ENCODE measurements at regions not wholly inside any gene's neighbourhood (a gene's known extent, or its start where the extent isn't known, plus 50 kb on each side); places are given as distances from the start of the nearest gene placed in this dataset.
"Not testable (repeated sequence)": the region's sequence is repeated elsewhere in the genome, so short reads cannot be mapped to it uniquely, and the experiment has no call there.

DNA sequence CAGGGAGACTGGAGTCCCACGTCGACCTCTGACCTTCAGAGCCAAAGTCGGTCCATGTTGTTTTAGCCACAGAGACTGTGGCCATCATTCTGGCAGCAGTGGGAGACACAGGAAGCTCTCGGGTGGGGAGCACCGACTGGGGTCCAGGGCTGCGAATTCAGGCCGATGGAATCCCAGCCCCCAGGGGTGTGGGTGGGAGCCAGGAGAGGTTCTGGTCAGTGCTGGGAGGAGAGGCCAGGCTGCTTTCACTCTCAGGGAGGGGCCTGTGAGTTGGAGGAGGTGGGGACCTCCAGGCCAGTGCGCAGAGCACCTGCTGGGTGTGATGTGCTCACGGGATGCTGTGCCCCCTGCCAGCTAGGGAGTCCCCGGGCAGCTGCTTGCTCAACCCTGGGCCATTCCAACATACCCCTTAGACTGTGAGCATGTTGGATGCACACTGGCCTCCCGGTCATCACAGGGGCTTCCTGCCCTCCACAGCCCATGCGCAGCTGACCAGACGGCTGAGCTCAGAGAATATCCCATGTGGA is 196.5 kb downstream of the LAT start:
- H3K4me3 ChIP-seq (ENCODE audit: low read length in 3 of 3); H3K9ac ChIP-seq (ENCODE audit: low read depth in 1 of 3, low read length in 3 of 3); H3K27ac ChIP-seq (ENCODE audit: low read depth, low read length); H3K9me3 ChIP-seq (ENCODE audit: control insufficient read depth in 3 of 3, low read length in 3 of 3); H3K27me3 ChIP-seq (ENCODE audit: control insufficient read depth in 3 of 3, insufficient read depth in 3 of 3, low read length in 3 of 3); H3K36me3 ChIP-seq (ENCODE audit: control insufficient read depth in 3 of 3, insufficient read depth in 3 of 3, low read length in 3 of 3): not testable (repeated sequence)
- H3K4me1 ChIP-seq (ENCODE audit: control insufficient read depth in 3 of 3, insufficient read depth in 3 of 3, low read length in 3 of 3): peaks cover 12 to 20% (median 19%) of the 10 kb centered on the region in 3 donors

DNA sequence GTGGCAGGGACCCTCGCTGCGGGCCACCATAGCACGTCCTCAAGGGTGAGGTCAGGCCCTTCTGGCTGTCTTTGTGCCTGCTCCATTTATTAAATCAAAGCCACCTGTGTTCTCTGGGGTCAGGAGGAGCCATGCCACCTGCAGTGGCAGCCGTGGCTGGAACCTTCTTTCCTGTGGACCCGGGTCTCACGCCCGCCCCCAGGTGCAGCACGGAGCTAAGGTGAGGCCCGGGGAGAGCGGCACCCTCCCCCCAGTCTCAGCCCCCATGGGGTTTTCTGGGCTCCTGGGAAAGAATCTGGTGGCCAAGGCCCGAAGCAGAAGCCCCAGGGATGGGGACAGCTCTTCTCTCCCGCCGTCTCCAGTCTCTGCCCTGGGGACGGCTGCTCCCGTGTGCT is 195.4 kb downstream of the LAT start:
- H3K4me1 ChIP-seq (ENCODE audit: control insufficient read depth in 3 of 3, insufficient read depth in 3 of 3, low read length in 3 of 3): peaks cover 12 to 20% (median 19%) of the 10 kb centered on the region in 3 donors
- H3K9me3 ChIP-seq (ENCODE audit: control insufficient read depth in 3 of 3, low read length in 3 of 3); H3K36me3 ChIP-seq (ENCODE audit: control insufficient read depth in 3 of 3, insufficient read depth in 3 of 3, low read length in 3 of 3); H3K27ac ChIP-seq (ENCODE audit: low read depth, low read length); H3K9ac ChIP-seq (ENCODE audit: low read depth in 1 of 3, low read length in 3 of 3); H3K4me3 ChIP-seq (ENCODE audit: low read length in 3 of 3); H3K27me3 ChIP-seq (ENCODE audit: control insufficient read depth in 3 of 3, insufficient read depth in 3 of 3, low read length in 3 of 3): not testable (repeated sequence)

DNA sequence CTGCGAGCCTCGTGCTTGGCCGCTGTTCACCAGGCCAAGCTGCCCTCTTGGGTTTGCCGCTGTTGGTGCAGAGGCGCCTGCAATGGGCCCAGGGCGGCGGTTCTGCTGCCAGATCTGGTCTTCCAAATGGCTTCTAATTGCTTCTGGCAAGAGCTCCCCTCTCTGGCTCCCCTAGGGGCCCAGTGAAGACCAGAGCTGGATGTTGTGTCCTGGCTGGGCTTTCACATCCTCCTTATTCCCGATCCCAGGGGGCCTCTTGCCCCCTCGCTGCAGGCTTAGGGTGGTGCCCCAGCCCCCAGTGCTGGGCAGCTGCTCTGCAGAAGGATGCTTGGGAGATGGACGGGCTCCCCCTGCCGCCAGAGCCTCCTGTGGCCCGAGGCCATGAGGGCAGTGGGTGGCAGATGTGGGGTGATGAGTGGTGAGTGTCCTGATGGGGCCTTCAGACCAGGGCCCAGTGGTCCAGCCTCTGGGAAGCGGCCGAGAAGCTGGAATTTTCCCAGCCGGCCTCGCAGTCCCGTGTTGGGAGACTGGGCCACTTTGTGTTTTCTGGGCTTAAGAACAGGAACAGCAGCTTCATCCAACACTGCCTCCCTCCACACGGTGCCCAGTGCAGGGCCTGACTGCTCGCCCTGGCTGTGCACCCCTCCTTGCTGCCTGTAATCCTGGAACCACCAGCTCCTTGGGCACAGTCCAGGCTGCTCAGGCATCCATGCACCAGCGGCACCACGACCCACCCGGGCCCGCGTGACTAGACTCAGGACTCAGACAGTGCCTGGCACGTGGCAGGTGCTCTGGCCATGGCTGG is 194.8 kb downstream of the LAT start:
- not testable (repeated sequence) for H3K4me3 ChIP-seq (ENCODE audit: low read length in 3 of 3); H3K36me3 ChIP-seq (ENCODE audit: control insufficient read depth in 3 of 3, insufficient read depth in 3 of 3, low read length in 3 of 3); H3K9ac ChIP-seq (ENCODE audit: low read depth in 1 of 3, low read length in 3 of 3); H3K9me3 ChIP-seq (ENCODE audit: control insufficient read depth in 3 of 3, low read length in 3 of 3); H3K27me3 ChIP-seq (ENCODE audit: control insufficient read depth in 3 of 3, insufficient read depth in 3 of 3, low read length in 3 of 3)
- H3K4me1 ChIP-seq (ENCODE audit: control insufficient read depth in 3 of 3, insufficient read depth in 3 of 3, low read length in 3 of 3): peaks cover 12 to 16% (median 14%) of the 10 kb centered on the region in 3 donors
- H3K27ac ChIP-seq (ENCODE audit: low read depth, low read length): peak overlapping the region; percentile 30

DNA sequence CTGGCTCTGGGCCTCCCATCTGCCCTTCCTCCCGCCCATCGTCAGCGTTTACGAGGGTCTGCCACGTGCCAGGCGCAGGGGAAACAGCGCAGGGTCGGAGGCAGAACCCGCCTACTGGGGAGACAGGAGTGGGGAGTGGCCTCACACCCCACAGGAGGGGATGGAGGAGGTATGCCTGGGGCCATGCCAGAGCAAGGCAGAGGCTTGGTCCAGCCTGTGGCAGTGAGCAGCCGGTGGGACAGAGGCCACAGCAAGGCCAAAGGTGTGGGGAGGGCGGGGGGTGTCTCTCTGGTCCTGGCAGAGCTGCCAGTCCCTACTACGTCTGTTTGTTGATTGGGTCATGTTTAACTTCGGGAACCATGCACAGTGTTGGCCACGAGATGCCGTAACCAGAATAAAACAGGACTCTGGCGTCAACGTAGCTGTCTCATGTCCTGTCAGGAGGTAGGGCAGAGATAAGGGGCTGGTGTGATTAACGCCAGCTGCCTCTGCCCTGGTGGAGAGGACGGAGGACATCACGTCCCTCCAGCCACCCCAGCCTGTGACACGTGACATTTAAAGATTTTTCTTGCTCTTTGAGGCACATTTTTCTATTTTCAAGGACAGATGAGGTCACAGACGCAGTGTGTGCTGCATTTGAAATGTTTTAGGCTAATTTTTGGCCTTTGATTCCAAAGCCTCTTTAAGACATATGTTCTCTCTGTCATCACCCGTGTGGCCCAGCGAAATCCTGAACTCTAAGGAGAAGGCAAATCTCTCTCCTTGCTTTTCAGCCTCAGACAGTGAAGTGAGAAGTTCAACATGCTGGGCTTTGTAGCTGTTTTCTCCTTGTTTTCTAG is 193.3 kb downstream of the LAT start:
- not testable (repeated sequence) for H3K9me3 ChIP-seq (ENCODE audit: control insufficient read depth in 3 of 3, low read length in 3 of 3); H3K4me3 ChIP-seq (ENCODE audit: low read length in 3 of 3); H3K36me3 ChIP-seq (ENCODE audit: control insufficient read depth in 3 of 3, insufficient read depth in 3 of 3, low read length in 3 of 3); H3K9ac ChIP-seq (ENCODE audit: low read depth in 1 of 3, low read length in 3 of 3); H3K27me3 ChIP-seq (ENCODE audit: control insufficient read depth in 3 of 3, insufficient read depth in 3 of 3, low read length in 3 of 3)
- H3K4me1 ChIP-seq (ENCODE audit: control insufficient read depth in 3 of 3, insufficient read depth in 3 of 3, low read length in 3 of 3): peaks cover 12 to 15% (median 14%) of the 10 kb centered on the region in 3 donors
- H3K27ac ChIP-seq (ENCODE audit: low read depth, low read length): peak overlapping the region; percentile 40

DNA sequence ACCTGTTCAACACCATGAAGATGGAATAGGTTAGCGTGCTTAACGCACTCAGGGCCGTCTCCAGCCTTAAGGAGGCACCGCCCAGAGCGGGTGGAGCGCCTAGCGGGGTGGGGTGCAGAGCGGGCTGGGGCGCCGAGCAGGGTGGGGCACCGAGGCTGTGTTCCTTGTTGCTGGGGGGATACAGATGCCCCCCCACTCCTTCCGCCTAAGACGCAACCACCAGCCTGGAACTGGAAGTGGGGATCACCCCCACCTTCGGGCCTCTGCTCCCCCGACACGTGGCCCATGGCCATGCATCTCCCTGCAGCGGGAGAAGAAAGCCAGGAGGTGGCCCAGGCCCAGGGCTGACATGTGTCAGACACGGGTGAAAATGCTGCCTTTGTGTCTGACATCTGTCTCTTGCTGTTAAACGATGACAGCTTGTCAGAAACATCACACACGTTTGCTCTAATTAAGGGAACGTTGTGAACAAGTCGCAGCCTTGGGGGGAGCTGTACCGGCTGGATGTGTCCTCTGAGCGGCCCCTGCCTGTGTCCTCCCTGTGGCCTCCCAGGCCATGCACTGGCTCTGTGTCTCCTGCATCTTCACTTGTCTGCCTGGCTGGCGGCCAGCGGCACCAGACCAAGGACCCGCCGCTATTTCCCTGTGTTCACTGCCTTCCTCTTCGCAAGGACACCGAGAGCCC is 192.5 kb downstream of the LAT start:
- Histone ChIP-seq H3K27ac (ENCODE audit: low read depth, low read length) (peak overlapping the region; percentile 40), H3K4me1 (ENCODE audit: control insufficient read depth in 3 of 3, insufficient read depth in 3 of 3, low read length in 3 of 3) (peaks cover 11 to 14% (median 12%) of the 10 kb centered on the region in 3 donors)
- H3K4me3 ChIP-seq (ENCODE audit: low read length in 3 of 3); H3K36me3 ChIP-seq (ENCODE audit: control insufficient read depth in 3 of 3, insufficient read depth in 3 of 3, low read length in 3 of 3); H3K9me3 ChIP-seq (ENCODE audit: control insufficient read depth in 3 of 3, low read length in 3 of 3); H3K27me3 ChIP-seq (ENCODE audit: control insufficient read depth in 3 of 3, insufficient read depth in 3 of 3, low read length in 3 of 3); H3K9ac ChIP-seq (ENCODE audit: low read depth in 1 of 3, low read length in 3 of 3): not testable (repeated sequence)

DNA sequence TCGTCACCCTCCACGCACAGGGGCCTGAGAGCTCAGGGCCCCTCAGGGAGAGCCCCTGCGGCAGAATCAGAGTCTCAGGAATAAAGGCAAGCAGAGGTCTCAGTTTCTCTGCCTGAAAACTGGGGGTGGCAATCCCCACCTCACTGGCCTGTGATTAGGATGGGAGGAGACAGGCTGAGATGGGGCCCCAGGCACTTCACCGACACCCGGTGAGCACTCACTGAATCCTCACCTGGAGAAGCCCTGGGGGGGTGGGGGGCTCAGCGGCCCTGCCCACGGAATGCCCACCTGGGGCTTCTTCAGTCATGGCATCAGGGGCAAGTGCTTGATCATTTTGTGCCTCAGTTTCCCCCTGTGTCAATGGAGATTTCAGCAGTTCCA is 192.0 kb downstream of the LAT start:
- H3K27ac ChIP-seq (ENCODE audit: low read depth, low read length): not testable (repeated sequence)

DNA sequence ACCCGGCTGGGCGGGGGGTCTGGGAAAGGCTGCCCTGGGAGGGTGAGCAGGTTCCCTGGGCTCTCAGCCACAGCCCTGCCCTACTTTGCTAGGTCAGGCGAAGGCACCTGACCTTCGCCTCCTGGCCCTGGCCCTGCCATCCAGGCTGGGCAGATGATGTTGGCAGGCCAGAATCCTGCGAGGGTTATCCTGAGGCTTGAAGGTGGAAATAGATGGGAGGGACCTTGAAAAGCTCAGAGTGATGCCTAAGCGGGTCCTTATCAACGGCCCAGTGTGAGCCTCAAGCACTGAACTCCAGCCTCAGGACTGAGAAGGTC is 191.3 kb downstream of the LAT start:
- H3K4me1 ChIP-seq (ENCODE audit: control insufficient read depth in 3 of 3, insufficient read depth in 3 of 3, low read length in 3 of 3): peaks cover 11 to 20% (median 12%) of the 10 kb centered on the region in 3 donors
- not testable (repeated sequence) for H3K27me3 ChIP-seq (ENCODE audit: control insufficient read depth in 3 of 3, insufficient read depth in 3 of 3, low read length in 3 of 3); H3K27ac ChIP-seq (ENCODE audit: low read depth, low read length); H3K4me3 ChIP-seq (ENCODE audit: low read length in 3 of 3); H3K9ac ChIP-seq (ENCODE audit: low read depth in 1 of 3, low read length in 3 of 3); H3K36me3 ChIP-seq (ENCODE audit: control insufficient read depth in 3 of 3, insufficient read depth in 3 of 3, low read length in 3 of 3); H3K9me3 ChIP-seq (ENCODE audit: control insufficient read depth in 3 of 3, low read length in 3 of 3)

More for the DNA sequence above, 192.0 kb downstream of the LAT start:
- H3K4me1 ChIP-seq (ENCODE audit: control insufficient read depth in 3 of 3, insufficient read depth in 3 of 3, low read length in 3 of 3): peaks cover 11 to 14% (median 12%) of the 10 kb centered on the region in 3 donors
- not testable (repeated sequence) for H3K9ac ChIP-seq (ENCODE audit: low read depth in 1 of 3, low read length in 3 of 3); H3K27me3 ChIP-seq (ENCODE audit: control insufficient read depth in 3 of 3, insufficient read depth in 3 of 3, low read length in 3 of 3); H3K36me3 ChIP-seq (ENCODE audit: control insufficient read depth in 3 of 3, insufficient read depth in 3 of 3, low read length in 3 of 3); H3K4me3 ChIP-seq (ENCODE audit: low read length in 3 of 3); H3K9me3 ChIP-seq (ENCODE audit: control insufficient read depth in 3 of 3, low read length in 3 of 3)

DNA sequence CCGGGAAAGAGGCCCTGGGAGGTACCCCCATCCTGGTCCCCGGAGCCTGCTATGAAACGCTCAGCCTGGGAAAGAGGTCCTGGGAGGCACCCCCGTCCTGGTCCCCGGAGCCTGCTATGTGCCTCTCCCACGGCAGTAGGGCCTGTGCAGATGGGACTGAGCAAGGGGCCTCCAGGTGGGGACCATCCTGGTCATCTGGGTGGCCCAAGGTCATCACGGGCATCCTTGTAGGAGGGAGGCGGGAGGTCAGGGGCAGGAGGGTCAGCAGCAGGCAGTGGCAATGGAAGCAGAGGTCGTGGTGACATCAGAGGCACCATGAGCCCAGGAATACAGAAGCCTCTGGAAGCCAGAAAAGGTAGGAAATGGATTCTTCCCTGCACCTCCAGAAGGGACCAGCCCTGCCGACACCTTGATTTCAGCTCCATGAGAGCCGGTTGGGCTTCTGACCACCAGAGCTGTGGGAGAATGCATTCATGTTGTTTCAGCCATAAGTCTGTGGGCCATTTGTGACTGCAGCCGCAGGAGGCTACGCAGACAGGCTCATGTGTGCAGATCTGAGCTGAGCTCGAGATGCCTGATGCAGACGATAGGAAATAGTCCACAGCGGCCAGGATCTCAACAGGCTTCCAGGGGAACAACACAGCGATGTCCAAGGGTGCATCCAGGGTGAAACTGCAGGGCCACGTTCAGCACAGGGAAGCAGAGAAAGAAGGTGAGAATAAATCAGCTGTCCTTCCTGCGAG is 190.7 kb downstream of the LAT start:
- H3K4me1 ChIP-seq (ENCODE audit: control insufficient read depth in 3 of 3, insufficient read depth in 3 of 3, low read length in 3 of 3): peaks cover 11 to 22% (median 12%) of the 10 kb centered on the region in 3 donors
- not testable (repeated sequence) for H3K9me3 ChIP-seq (ENCODE audit: control insufficient read depth in 3 of 3, low read length in 3 of 3)

DNA sequence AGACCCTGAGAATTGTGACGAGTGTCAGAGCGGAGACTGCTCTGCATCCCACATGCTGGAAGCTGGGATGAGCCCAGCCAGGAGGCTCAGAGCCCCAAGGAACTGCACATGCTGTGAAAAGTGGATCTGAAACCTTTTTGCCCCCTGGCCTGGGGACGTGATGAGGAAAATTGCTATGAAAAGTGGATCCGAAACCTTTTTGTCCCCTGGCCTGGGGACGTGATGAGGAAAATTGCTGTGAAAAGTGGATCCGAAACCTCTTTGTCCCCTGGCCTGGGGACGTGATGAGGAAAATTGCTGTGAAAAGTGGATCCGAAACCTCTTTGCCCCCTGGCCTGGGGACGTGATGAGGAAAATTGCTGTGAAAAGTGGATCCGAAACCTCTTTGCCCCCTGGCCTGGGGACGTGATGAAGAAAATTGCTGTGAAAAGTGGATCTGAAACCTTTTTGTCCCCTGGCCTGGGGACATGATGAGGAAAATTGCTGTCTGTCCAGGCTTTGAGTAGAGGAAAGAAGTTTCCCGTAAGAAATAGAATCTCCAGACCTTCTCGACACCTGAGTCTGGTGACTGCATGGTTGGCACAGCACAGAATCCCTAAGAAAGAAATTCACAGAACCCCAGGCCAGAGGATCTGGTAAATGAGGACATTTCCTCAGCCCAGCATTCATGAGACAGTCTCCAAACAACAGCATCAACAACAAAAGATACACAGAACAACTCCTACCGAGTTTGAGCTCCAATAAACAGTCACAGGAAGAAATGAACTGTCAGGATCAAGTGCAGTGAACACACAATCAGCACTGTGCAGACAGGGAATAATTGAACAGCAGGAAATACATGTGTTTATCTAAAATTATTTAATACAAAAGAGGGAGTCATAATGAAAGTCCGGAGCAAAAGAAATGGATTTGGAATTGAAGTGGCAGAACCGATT is 188.8 kb downstream of the LAT start:
- H3K4me3 ChIP-seq (ENCODE audit: low read length in 3 of 3); H3K9ac ChIP-seq (ENCODE audit: low read depth in 1 of 3, low read length in 3 of 3); H3K36me3 ChIP-seq (ENCODE audit: control insufficient read depth in 3 of 3, insufficient read depth in 3 of 3, low read length in 3 of 3); H3K27me3 ChIP-seq (ENCODE audit: control insufficient read depth in 3 of 3, insufficient read depth in 3 of 3, low read length in 3 of 3); H3K9me3 ChIP-seq (ENCODE audit: control insufficient read depth in 3 of 3, low read length in 3 of 3): not testable (repeated sequence)
- Histone ChIP-seq H3K4me1 (ENCODE audit: control insufficient read depth in 3 of 3, insufficient read depth in 3 of 3, low read length in 3 of 3) (peaks cover 11 to 16% (median 14%) of the 10 kb centered on the region in 3 donors), H3K27ac (ENCODE audit: low read depth, low read length) (peak overlapping the region; percentile 18)

More for the DNA sequence above, 190.7 kb downstream of the LAT start:
- H3K4me3 ChIP-seq (ENCODE audit: low read length in 3 of 3); H3K27me3 ChIP-seq (ENCODE audit: control insufficient read depth in 3 of 3, insufficient read depth in 3 of 3, low read length in 3 of 3); H3K36me3 ChIP-seq (ENCODE audit: control insufficient read depth in 3 of 3, insufficient read depth in 3 of 3, low read length in 3 of 3); H3K27ac ChIP-seq (ENCODE audit: low read depth, low read length); H3K9ac ChIP-seq (ENCODE audit: low read depth in 1 of 3, low read length in 3 of 3): not testable (repeated sequence)
